ENCODE measurements at regions not wholly inside any gene's neighbourhood (a gene's known extent, or its start where the extent isn't known, plus 50 kb on each side); places are given as distances from the start of the nearest gene placed in this dataset.
A peak's percentile ranks its signal among the peaks of the same experiment; 100 is the strongest.

DNA sequence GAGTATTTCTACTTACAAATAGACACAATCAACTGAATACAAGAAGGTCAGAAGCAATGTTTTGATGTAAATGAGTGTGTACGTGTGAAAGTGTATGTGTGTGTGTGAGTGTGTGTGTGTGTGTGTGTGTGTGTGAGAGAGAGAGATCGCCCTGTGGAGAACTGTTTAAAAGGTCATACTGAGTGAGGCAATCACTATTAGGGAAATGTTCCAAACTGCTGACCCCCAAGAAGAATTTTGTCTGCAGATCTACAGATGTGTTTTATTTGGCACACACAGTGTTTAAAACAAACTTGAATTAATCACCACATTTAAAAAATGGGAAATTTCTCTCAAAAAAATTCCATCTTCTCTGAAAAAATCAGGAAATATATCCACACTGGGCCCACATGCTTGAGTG is 1069.1 kb downstream of the SLC6A15 start:
- no peak overlapping the region for H3K56ac ChIP-seq (ENCODE audit: low read length)
- H3K36me3 ChIP-seq (ENCODE audit: control insufficient read depth, insufficient read depth, low read length): no peaks in the 10 kb centered on the region
- no peak overlapping the region for H4K8ac ChIP-seq (ENCODE audit: low read depth, low read length)
- no peak overlapping the region for H3K9ac ChIP-seq (ENCODE audit: low read length)
- no peak overlapping the region for H2AK5ac ChIP-seq (ENCODE audit: low read length)
- H2BK15ac ChIP-seq (replicated peaks; ENCODE audit: low read depth): no peak overlapping the region
- H3K27ac ChIP-seq (ENCODE audit: low read depth, low read length): no peak overlapping the region
- no peak overlapping the region for H2BK120ac ChIP-seq (ENCODE audit: low read depth, low read length)
- H4K5ac ChIP-seq (ENCODE audit: low read length): no peak overlapping the region
- no peak for DNase-seq
- no peak overlapping the region for H2BK5ac ChIP-seq (ENCODE audit: low read length)
- WGBS (ENCODE audit: extremely low coverage, insufficient coverage, low lambda C conversion rate): 100% methylated on average over 2 of the region's 2 CpGs
- no peak overlapping the region for H3K4me3 ChIP-seq (ENCODE audit: low read length)
- H3K27me3 ChIP-seq (ENCODE audit: insufficient read depth, low read length, poor library complexity): no peaks in the 10 kb centered on the region
- no peaks in the 10 kb centered on the region for H3K4me1 ChIP-seq (ENCODE audit: control insufficient read depth, low read depth, low read length)
- no peaks in the 10 kb centered on the region for H3K79me2 ChIP-seq (ENCODE audit: control insufficient read depth, insufficient read depth, low read length)
- H3K23ac ChIP-seq (ENCODE audit: low read length): no peak overlapping the region
- H3K4me2 ChIP-seq (ENCODE audit: low read length): no peak overlapping the region
- H3K4ac ChIP-seq (ENCODE audit: low read depth, low read length): no peak overlapping the region
- no peak overlapping the region for H3K18ac ChIP-seq (ENCODE audit: low read length)
- no peaks in the 10 kb centered on the region for H3K79me1 ChIP-seq (ENCODE audit: low read length)

DNA sequence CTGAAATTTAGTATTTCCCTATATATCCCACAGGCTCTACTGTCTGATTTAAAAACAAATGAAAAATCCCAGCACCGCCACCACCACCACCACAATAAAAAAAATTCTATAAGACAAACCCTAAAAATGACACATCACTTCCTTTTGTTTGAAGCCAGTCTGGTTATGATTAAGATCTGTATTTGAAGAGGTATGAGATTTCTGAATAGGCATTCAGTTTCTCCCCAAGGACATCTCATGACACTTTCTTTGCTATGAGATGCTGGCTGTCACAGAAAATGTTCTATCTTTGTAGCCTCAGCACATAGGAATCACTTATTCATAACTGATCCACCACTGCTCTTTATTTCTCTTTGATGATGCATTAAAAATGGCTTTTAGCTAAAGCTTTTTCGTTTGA is 1071.0 kb downstream of the SLC6A15 start:
- Histone ChIP-seq H3K56ac (ENCODE audit: low read length) (no peak overlapping the region), H2AK5ac (ENCODE audit: low read length) (no peak overlapping the region), H3K4me2 (ENCODE audit: low read length) (no peak overlapping the region), H3K79me2 (ENCODE audit: control insufficient read depth, insufficient read depth, low read length) (no peaks in the 10 kb centered on the region), H2BK15ac (replicated peaks; ENCODE audit: low read depth) (no peak overlapping the region), H3K27ac (ENCODE audit: low read depth, low read length) (no peak overlapping the region), H2BK5ac (ENCODE audit: low read length) (no peak overlapping the region), H2BK120ac (ENCODE audit: low read depth, low read length) (no peak overlapping the region), H3K4me3 (ENCODE audit: low read length) (no peak overlapping the region), H3K27me3 (ENCODE audit: insufficient read depth, low read length, poor library complexity) (no peaks in the 10 kb centered on the region), H3K79me1 (ENCODE audit: low read length) (no peaks in the 10 kb centered on the region), H3K36me3 (ENCODE audit: control insufficient read depth, insufficient read depth, low read length) (no peaks in the 10 kb centered on the region), H3K4me1 (ENCODE audit: control insufficient read depth, low read depth, low read length) (no peaks in the 10 kb centered on the region), H3K18ac (ENCODE audit: low read length) (no peak overlapping the region), H4K5ac (ENCODE audit: low read length) (no peak overlapping the region), H3K9ac (ENCODE audit: low read length) (no peak overlapping the region), H4K8ac (ENCODE audit: low read depth, low read length) (no peak overlapping the region), H3K4ac (ENCODE audit: low read depth, low read length) (no peak overlapping the region), H3K23ac (ENCODE audit: low read length) (no peak overlapping the region)
- WGBS (ENCODE audit: extremely low coverage, insufficient coverage, low lambda C conversion rate): no CpG with 5 or more reads among the region's 2 CpGs
- no peak for DNase-seq

DNA sequence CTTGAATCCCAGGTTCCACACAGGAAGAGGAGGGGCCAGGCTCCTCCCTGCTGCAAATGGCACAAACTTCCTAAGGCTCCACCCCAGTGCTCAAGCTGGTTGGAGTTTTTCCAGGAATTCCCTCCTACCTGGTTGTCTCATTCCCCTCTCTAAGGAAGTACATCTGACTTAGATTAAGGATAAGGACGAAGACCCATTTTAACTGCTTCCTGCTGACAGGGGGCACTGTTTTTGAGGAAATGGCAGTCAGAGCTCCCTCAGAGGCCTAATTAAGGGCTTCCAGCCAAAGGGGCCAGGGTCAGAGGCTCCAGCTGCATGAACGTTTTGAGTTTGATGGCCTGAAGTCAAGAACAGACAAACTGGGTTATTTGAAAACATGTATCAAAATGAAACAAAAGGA is 1084.7 kb downstream of the SLC6A15 start:
- Histone ChIP-seq H3K4ac (ENCODE audit: low read depth, low read length) (no peak overlapping the region), H4K8ac (ENCODE audit: low read depth, low read length) (no peak overlapping the region), H3K79me2 (ENCODE audit: control insufficient read depth, insufficient read depth, low read length) (no peaks in the 10 kb centered on the region), H3K4me3 (ENCODE audit: low read length) (no peak overlapping the region), H3K4me1 (ENCODE audit: control insufficient read depth, low read depth, low read length) (no peaks in the 10 kb centered on the region), H2BK5ac (ENCODE audit: low read length) (no peak overlapping the region), H3K27me3 (ENCODE audit: insufficient read depth, low read length, poor library complexity) (no peaks in the 10 kb centered on the region), H2AK5ac (ENCODE audit: low read length) (no peak overlapping the region), H3K18ac (ENCODE audit: low read length) (no peak overlapping the region), H3K23ac (ENCODE audit: low read length) (no peak overlapping the region), H3K56ac (ENCODE audit: low read length) (no peak overlapping the region), H3K27ac (ENCODE audit: low read depth, low read length) (no peak overlapping the region), H3K9ac (ENCODE audit: low read length) (no peak overlapping the region), H3K79me1 (ENCODE audit: low read length) (no peaks in the 10 kb centered on the region), H2BK120ac (ENCODE audit: low read depth, low read length) (no peak overlapping the region), H3K4me2 (ENCODE audit: low read length) (no peak overlapping the region), H3K36me3 (ENCODE audit: control insufficient read depth, insufficient read depth, low read length) (no peaks in the 10 kb centered on the region), H4K5ac (ENCODE audit: low read length) (no peak overlapping the region), H2BK15ac (replicated peaks; ENCODE audit: low read depth) (no peak overlapping the region)
- WGBS (ENCODE audit: extremely low coverage, insufficient coverage, low lambda C conversion rate): no CpG with 5 or more reads among the region's 2 CpGs
- peak; percentile 89 for DNase-seq

DNA sequence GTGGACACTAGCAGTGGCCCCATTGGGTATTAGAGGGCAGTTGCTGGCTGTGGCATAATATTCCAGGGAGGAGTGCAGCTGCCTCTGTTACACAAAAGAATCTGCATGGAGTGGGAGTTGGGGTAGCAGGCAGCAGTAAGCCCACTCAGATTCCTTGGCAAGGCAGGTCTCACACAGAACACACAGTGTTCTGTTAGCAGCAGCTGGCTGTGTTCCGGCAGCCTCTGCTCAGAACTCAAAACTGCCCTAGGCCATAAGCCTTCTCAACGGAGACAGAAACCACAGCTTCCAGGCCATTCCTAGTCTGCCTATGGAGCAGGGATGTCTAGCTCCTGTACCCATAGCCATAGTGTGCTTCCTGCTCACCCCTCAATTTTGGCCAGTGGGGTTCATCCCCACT is 1085.4 kb downstream of the SLC6A15 start:
- no peak overlapping the region for H3K4ac ChIP-seq (ENCODE audit: low read depth, low read length)
- no peaks in the 10 kb centered on the region for H3K27me3 ChIP-seq (ENCODE audit: insufficient read depth, low read length, poor library complexity)
- H3K79me2 ChIP-seq (ENCODE audit: control insufficient read depth, insufficient read depth, low read length): no peaks in the 10 kb centered on the region
- no peaks in the 10 kb centered on the region for H3K36me3 ChIP-seq (ENCODE audit: control insufficient read depth, insufficient read depth, low read length)
- H4K8ac ChIP-seq (ENCODE audit: low read depth, low read length): no peak overlapping the region
- no peak overlapping the region for H2AK5ac ChIP-seq (ENCODE audit: low read length)
- no peaks in the 10 kb centered on the region for H3K79me1 ChIP-seq (ENCODE audit: low read length)
- H3K23ac ChIP-seq (ENCODE audit: low read length): no peak overlapping the region
- WGBS (ENCODE audit: extremely low coverage, insufficient coverage, low lambda C conversion rate): no CpG with 5 or more reads among the region's 2 CpGs
- no peak overlapping the region for H3K56ac ChIP-seq (ENCODE audit: low read length)
- H3K18ac ChIP-seq (ENCODE audit: low read length): no peak overlapping the region
- no peak overlapping the region for H3K9ac ChIP-seq (ENCODE audit: low read length)
- no peak overlapping the region for H2BK5ac ChIP-seq (ENCODE audit: low read length)
- H3K4me1 ChIP-seq (ENCODE audit: control insufficient read depth, low read depth, low read length): no peaks in the 10 kb centered on the region
- H4K5ac ChIP-seq (ENCODE audit: low read length): peak overlapping the region; percentile 21
- H2BK15ac ChIP-seq (replicated peaks; ENCODE audit: low read depth): no peak overlapping the region
- no peak overlapping the region for H3K27ac ChIP-seq (ENCODE audit: low read depth, low read length)
- no peak overlapping the region for H3K4me2 ChIP-seq (ENCODE audit: low read length)
- no peak for DNase-seq
- no peak overlapping the region for H3K4me3 ChIP-seq (ENCODE audit: low read length)
- H2BK120ac ChIP-seq (ENCODE audit: low read depth, low read length): no peak overlapping the region

DNA sequence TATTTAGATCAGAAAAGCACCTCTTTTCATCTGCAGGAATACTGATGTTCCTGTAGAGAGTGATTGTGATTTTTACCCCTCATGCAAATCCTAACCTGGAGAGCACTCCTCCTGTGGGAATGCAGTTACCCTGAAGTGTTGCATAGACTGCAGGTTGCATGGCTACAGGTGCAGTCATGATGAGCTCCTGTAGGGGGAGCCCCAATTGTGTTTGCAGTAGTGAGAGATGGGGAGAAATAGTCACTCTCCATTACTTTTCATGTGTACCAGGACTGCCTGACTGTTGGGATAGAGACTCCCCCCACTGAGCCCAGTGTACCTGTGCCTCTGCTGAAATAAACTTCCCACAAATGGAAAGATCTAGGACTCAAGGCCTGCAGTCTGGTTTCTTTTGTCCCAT is 1086.5 kb downstream of the SLC6A15 start:
- DNase-seq: peak; percentile 72
- Histone ChIP-seq H3K36me3 (ENCODE audit: control insufficient read depth, insufficient read depth, low read length) (no peaks in the 10 kb centered on the region), H2BK120ac (ENCODE audit: low read depth, low read length) (no peak overlapping the region)

DNA sequence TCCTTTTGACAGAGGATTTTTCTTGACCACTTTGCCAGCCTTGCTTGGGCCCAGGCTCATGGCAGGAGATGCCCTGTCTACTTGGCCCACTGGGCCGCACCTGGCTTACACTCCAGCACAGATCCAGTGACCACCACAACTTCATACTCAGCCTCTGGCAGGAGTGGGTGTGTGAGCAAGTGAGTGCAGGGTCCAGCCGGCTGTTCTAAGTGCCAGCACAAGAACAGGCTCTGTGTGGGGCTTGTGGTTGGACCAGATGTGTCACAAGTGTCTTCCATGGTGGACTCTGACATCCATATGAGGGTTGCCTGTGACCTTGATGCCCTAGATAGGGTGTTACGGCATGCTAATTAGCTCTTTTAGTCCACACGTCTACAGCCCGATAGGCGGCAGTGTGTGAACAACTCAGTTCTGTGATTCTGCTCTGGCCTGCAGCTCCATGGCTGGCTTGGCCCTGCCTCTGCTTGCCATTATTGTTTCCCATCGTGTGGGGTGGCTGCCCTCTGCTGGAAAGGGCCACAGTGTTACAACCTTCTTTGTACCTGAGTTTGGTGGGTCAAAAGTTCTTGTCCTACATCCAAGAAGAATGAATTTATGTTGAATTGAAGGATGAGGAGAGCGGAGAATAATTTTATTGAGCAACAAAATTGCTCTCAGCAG is 1089.1 kb downstream of the SLC6A15 start:
- Histone ChIP-seq H3K79me2 (ENCODE audit: control insufficient read depth, insufficient read depth, low read length) (no peaks in the 10 kb centered on the region), H2BK15ac (replicated peaks; ENCODE audit: low read depth) (no peak overlapping the region), H3K27ac (ENCODE audit: low read depth, low read length) (no peak overlapping the region), H3K36me3 (ENCODE audit: control insufficient read depth, insufficient read depth, low read length) (no peaks in the 10 kb centered on the region), H3K79me1 (ENCODE audit: low read length) (no peaks in the 10 kb centered on the region), H4K5ac (ENCODE audit: low read length) (no peak overlapping the region), H4K8ac (ENCODE audit: low read depth, low read length) (no peak overlapping the region), H3K56ac (ENCODE audit: low read length) (no peak overlapping the region), H2BK120ac (ENCODE audit: low read depth, low read length) (no peak overlapping the region), H3K4me3 (ENCODE audit: low read length) (no peak overlapping the region), H3K9ac (ENCODE audit: low read length) (no peak overlapping the region), H3K4me1 (ENCODE audit: control insufficient read depth, low read depth, low read length) (no peaks in the 10 kb centered on the region), H3K4me2 (ENCODE audit: low read length) (no peak overlapping the region), H3K4ac (ENCODE audit: low read depth, low read length) (no peak overlapping the region), H3K27me3 (ENCODE audit: insufficient read depth, low read length, poor library complexity) (no peaks in the 10 kb centered on the region), H2BK5ac (ENCODE audit: low read length) (no peak overlapping the region), H3K23ac (ENCODE audit: low read length) (no peak overlapping the region), H2AK5ac (ENCODE audit: low read length) (no peak overlapping the region), H3K18ac (ENCODE audit: low read length) (no peak overlapping the region)
- DNase-seq: peak; percentile 91
- WGBS (ENCODE audit: extremely low coverage, insufficient coverage, low lambda C conversion rate): no CpG with 5 or more reads among the region's 8 CpGs

More for the DNA sequence above, 1086.5 kb downstream of the SLC6A15 start:
- Histone ChIP-seq H3K79me1 (ENCODE audit: low read length) (no peaks in the 10 kb centered on the region), H3K18ac (ENCODE audit: low read length) (no peak overlapping the region), H3K4ac (ENCODE audit: low read depth, low read length) (no peak overlapping the region), H3K4me1 (ENCODE audit: control insufficient read depth, low read depth, low read length) (no peaks in the 10 kb centered on the region), H4K8ac (ENCODE audit: low read depth, low read length) (no peak overlapping the region), H3K23ac (ENCODE audit: low read length) (no peak overlapping the region), H3K56ac (ENCODE audit: low read length) (no peak overlapping the region), H3K27me3 (ENCODE audit: insufficient read depth, low read length, poor library complexity) (no peaks in the 10 kb centered on the region), H2BK5ac (ENCODE audit: low read length) (no peak overlapping the region), H4K5ac (ENCODE audit: low read length) (no peak overlapping the region), H3K4me2 (ENCODE audit: low read length) (no peak overlapping the region), H2BK15ac (replicated peaks; ENCODE audit: low read depth) (no peak overlapping the region), H3K4me3 (ENCODE audit: low read length) (no peak overlapping the region), H3K27ac (ENCODE audit: low read depth, low read length) (no peak overlapping the region), H3K9ac (ENCODE audit: low read length) (no peak overlapping the region), H3K79me2 (ENCODE audit: control insufficient read depth, insufficient read depth, low read length) (no peaks in the 10 kb centered on the region), H2AK5ac (ENCODE audit: low read length) (no peak overlapping the region)
